GM12878 (cell line): ENCODE measurements at regions not wholly inside any gene's neighbourhood (a gene's known extent, or its start where the extent isn't known, plus 50 kb on each side); places are given as distances from the start of the nearest gene placed in this dataset.

Source experiments
- CREM ChIP-seq: IDR thresholded peaks from 2 replicates; pipeline ENCODE4 v1.6.1; 2014; ENCODE audit warnings: antibody characterized with exemption, low read depth
- HDAC6 ChIP-seq: fragments of 200-600 bp; sonication (generic); IDR thresholded peaks from one replicate; pipeline ENCODE4 v1.8.0; 2017; ENCODE audit warnings: antibody characterized with exemption; ENCODE audit not compliant: unreplicated experiment
- MTA3 ChIP-seq: IDR thresholded peaks from 2 replicates; pipeline ENCODE4 v1.6.1; 2012; ENCODE audit warnings: low read length, inconsistent platforms, borderline replicate concordance
- PAX8 ChIP-seq: fragments of 450-650 bp; IDR thresholded peaks from 2 replicates; pipeline ENCODE4 v1.6.1; 2017; ENCODE audit warnings: mild to moderate bottlenecking, moderate library complexity
- POLR2AphosphoS5 ChIP-seq: IDR thresholded peaks from 2 replicates; pipeline ENCODE4 v1.6.1; 2011; ENCODE audit warnings: mild to moderate bottlenecking, low read length, inconsistent platforms
- REST ChIP-seq: IDR thresholded peaks from 2 replicates; pipeline ENCODE4 v1.6.1; 2012; ENCODE audit warnings: mild to moderate bottlenecking, low read depth, low read length
- SIN3A ChIP-seq: IDR thresholded peaks from 2 replicates; pipeline ENCODE4 v1.6.1; 2012; ENCODE audit warnings: low read depth, low read length, improper control_type of control experiment
- SMARCA5 ChIP-seq: fragments of 450-650 bp; IDR thresholded peaks from 2 replicates; pipeline ENCODE4 v1.6.1; 2017; ENCODE audit warnings: mild to moderate bottlenecking
- YBX1 ChIP-seq: fragments of 450-650 bp; IDR thresholded peaks from 2 replicates; pipeline ENCODE4 v1.6.1; 2016; ENCODE audit warnings: antibody characterized with exemption
- ZBED1 ChIP-seq: IDR thresholded peaks from 2 replicates; pipeline ENCODE4 v1.6.1; 2016; ENCODE audit warnings: borderline replicate concordance
- ZBTB40 ChIP-seq: fragments of 450-650 bp; IDR thresholded peaks from 2 replicates; pipeline ENCODE4 v1.6.1; 2016; ENCODE audit warnings: mild to moderate bottlenecking, moderate library complexity, borderline replicate concordance
- ZNF622 ChIP-seq: fragments of 450-650 bp; IDR thresholded peaks from 2 replicates; pipeline ENCODE4 v1.6.1; 2017; ENCODE audit warnings: mild to moderate bottlenecking, inconsistent platforms
- ZSCAN29 ChIP-seq: fragments of 450-650 bp; IDR thresholded peaks from 2 replicates; pipeline ENCODE4 v1.6.1; 2017; ENCODE audit warnings: mild to moderate bottlenecking, moderate library complexity

GRCh38 chr16:81155769-81156168, 59.6 kb upstream of the GCSH start (continued):
- TF ChIP-seq REST (no peak), CREM (no peak), ZNF622 (no peak), SIN3A (no peak), SMARCA5 (no peak), HDAC6 (no peak), YBX1 (no peak), ZBED1 (no peak), ZBTB40 (no peak), POLR2AphosphoS5 (no peak), PAX8 (no peak), MTA3 (no peak), ZSCAN29 (no peak)
